Astrocyte (in vitro differentiated cells and primary cell): ENCODE measurements at regions not wholly inside any gene's neighbourhood (a gene's known extent, or its start where the extent isn't known, plus 50 kb on each side); places are given as distances from the start of the nearest gene placed in this dataset.

Experiments used
- DNase-seq: peaks from one replicate; pipeline ENCODE4 v3.0.0-alpha.2; 2010; ENCODE audit warnings: low read depth
- FAIRE-seq: peaks from 2 replicates; lab custom pipeline; 2011; peaks lifted over from hg19 to GRCh38; lab: Jason Lieb, UNC
- H2AFZ ChIP-seq: 2 replicates; pipeline ENCODE4 v1.6.0; 2012; ENCODE audit warnings: low read depth, low read length, inconsistent platforms
- H3K27ac ChIP-seq: 2 replicates; pipeline ENCODE4 v1.5.1; 2011; ENCODE audit warnings: low read depth, low read length, inconsistent platforms
- H3K27me3 ChIP-seq: 2 replicates; pipeline ENCODE4 v1.6.0; 2011; ENCODE audit warnings: low read length, inconsistent platforms; ENCODE audit not compliant: insufficient read depth
- H3K36me3 ChIP-seq: 2 replicates; pipeline ENCODE4 v1.5.1; 2011; ENCODE audit warnings: low read length, inconsistent platforms; ENCODE audit not compliant: insufficient read depth
- H3K4me1 ChIP-seq: 2 replicates; pipeline ENCODE4 v1.5.1; 2011; ENCODE audit warnings: low read length, inconsistent platforms; ENCODE audit not compliant: insufficient read depth
- H3K4me2 ChIP-seq: 2 replicates; pipeline ENCODE4 v1.6.0; 2012; ENCODE audit warnings: low read length, inconsistent platforms
- H3K4me3 ChIP-seq: 2 replicates; pipeline ENCODE4 v1.5.1; 2011; ENCODE audit warnings: low read depth, mild to moderate bottlenecking, low read length, inconsistent platforms; ENCODE audit not compliant: insufficient read depth
- H3K79me2 ChIP-seq: 2 replicates; pipeline ENCODE4 v1.6.0; 2012; ENCODE audit warnings: mild to moderate bottlenecking, low read length, inconsistent platforms; ENCODE audit not compliant: insufficient read depth
- H3K9ac ChIP-seq: 2 replicates; pipeline ENCODE4 v1.6.0; 2012; ENCODE audit warnings: mild to moderate bottlenecking, low read length, inconsistent platforms
- H3K9me3 ChIP-seq: 2 replicates; pipeline ENCODE4 v1.5.1; 2012; ENCODE audit warnings: low read depth, mild to moderate bottlenecking, low read length, inconsistent platforms; ENCODE audit not compliant: insufficient read depth
- H4K20me1 ChIP-seq: 2 replicates; pipeline ENCODE4 v1.6.0; 2012; ENCODE audit warnings: low read length, inconsistent platforms; ENCODE audit not compliant: insufficient read depth
- H3K27ac Mint-ChIP-seq: one replicate; pipeline ENCODE4 v1.8.0; 2021; ENCODE audit warnings: mild to moderate bottlenecking, mixed read lengths; ENCODE audit not compliant: unreplicated experiment
- H3K27me3 Mint-ChIP-seq: one replicate; pipeline ENCODE4 v1.8.0; 2021; ENCODE audit warnings: low read depth, mixed read lengths; ENCODE audit not compliant: unreplicated experiment
- H3K36me3 Mint-ChIP-seq: one replicate; pipeline ENCODE4 v1.8.0; 2021; ENCODE audit warnings: low read depth, mixed read lengths; ENCODE audit not compliant: unreplicated experiment
- H3K4me1 Mint-ChIP-seq: one replicate; pipeline ENCODE4 v1.8.0; 2021; ENCODE audit warnings: low read depth, mixed read lengths; ENCODE audit not compliant: unreplicated experiment
- H3K4me3 Mint-ChIP-seq: one replicate; pipeline ENCODE4 v1.8.0; 2021; ENCODE audit warnings: mild to moderate bottlenecking, moderate library complexity, mixed read lengths; ENCODE audit not compliant: unreplicated experiment
- H3K9me3 Mint-ChIP-seq: one replicate; pipeline ENCODE4 v1.8.0; 2021; ENCODE audit warnings: mild to moderate bottlenecking, mixed read lengths; ENCODE audit not compliant: unreplicated experiment
- EZH2 ChIP-seq: IDR thresholded peaks from 2 replicates; pipeline ENCODE4 v1.6.1; 2012; ENCODE audit warnings: mild to moderate bottlenecking, low read length, inconsistent platforms; ENCODE audit not compliant: insufficient read depth
- TF ChIP-seq, protein P1 (sequence below): IDR thresholded peaks from 2 replicates; pipeline ENCODE4 v1.5.1; 2011; ENCODE audit warnings: low read depth, mild to moderate bottlenecking, inconsistent platforms, low read length, moderate library complexity; ENCODE audit not compliant: insufficient read depth

DNA sequence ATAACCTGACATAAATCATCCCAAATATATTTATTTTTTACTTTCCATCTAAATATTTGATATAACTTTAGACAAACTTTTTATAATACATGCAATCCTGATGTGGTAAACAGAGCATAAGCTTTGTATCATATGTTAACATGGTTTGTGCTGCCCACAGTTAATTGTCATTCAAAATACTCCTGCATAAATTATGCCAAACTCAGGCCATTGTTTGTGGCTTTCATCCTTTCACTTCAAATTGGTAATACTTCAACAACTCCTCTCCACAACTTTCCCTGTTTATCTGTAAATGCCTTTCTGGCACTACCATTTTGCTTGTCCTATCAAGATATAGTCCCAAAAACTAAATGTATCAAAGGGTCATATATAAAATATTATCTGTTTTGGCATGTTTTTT lies 586.7 kb downstream of the HINT1 start:
- FAIRE-seq (no peak), DNase-seq (no peak)
- Histone ChIP-seq H3K4me1 (no peaks in the 10 kb centered on the region), H3K4me2 (no peak overlapping the region), H3K79me2 (no peaks in the 10 kb centered on the region), H4K20me1 (no peaks in the 10 kb centered on the region), H3K36me3 (no peaks in the 10 kb centered on the region), H3K27me3 (no peaks in the 10 kb centered on the region), H2AFZ (no peak overlapping the region), H3K9ac (no peak overlapping the region), H3K9me3 (no peaks in the 10 kb centered on the region), H3K4me3 (no peak overlapping the region), H3K27ac (no peak overlapping the region)
- Mint-ChIP-seq H3K27me3 (no peaks in the 10 kb centered on the region), H3K36me3 (no peaks in the 10 kb centered on the region), H3K9me3 (no peaks in the 10 kb centered on the region), H3K27ac (no peak overlapping the region), H3K4me1 (no peaks in the 10 kb centered on the region), H3K4me3 (no peak overlapping the region)
- TF ChIP-seq EZH2: no peak
- TF ChIP-seq, protein P1, sequence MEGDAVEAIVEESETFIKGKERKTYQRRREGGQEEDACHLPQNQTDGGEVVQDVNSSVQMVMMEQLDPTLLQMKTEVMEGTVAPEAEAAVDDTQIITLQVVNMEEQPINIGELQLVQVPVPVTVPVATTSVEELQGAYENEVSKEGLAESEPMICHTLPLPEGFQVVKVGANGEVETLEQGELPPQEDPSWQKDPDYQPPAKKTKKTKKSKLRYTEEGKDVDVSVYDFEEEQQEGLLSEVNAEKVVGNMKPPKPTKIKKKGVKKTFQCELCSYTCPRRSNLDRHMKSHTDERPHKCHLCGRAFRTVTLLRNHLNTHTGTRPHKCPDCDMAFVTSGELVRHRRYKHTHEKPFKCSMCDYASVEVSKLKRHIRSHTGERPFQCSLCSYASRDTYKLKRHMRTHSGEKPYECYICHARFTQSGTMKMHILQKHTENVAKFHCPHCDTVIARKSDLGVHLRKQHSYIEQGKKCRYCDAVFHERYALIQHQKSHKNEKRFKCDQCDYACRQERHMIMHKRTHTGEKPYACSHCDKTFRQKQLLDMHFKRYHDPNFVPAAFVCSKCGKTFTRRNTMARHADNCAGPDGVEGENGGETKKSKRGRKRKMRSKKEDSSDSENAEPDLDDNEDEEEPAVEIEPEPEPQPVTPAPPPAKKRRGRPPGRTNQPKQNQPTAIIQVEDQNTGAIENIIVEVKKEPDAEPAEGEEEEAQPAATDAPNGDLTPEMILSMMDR: no peak

DNA sequence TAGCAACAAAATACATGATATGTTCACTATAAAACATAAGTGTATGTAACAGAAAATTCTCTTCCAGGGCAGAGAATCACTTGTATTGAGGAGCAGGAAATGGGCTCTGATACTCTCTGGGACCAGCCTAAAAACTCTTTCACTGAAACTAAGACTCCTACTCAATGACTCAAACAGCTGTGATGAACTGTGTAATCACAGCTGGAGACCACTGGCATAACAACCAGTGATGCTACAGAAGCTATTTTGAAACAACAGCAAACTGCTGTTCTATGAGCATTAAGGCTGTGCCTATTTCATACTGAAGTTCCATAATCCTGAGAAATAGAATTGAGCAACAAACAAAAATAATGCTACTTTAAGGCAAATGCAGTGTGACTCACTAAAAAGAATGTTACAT lies 594.0 kb downstream of the HINT1 start:
- no peaks in the 10 kb centered on the region for H3K36me3 ChIP-seq
- H3K4me1 Mint-ChIP-seq: no peaks in the 10 kb centered on the region
- no peaks in the 10 kb centered on the region for H3K79me2 ChIP-seq
- no peaks in the 10 kb centered on the region for H4K20me1 ChIP-seq
- DNase-seq (no peak), FAIRE-seq (no peak)
- H3K27ac Mint-ChIP-seq: no peak overlapping the region
- H3K4me1 ChIP-seq: no peaks in the 10 kb centered on the region
- H2AFZ ChIP-seq: no peak overlapping the region
- H3K4me2 ChIP-seq: no peak overlapping the region
- no peak overlapping the region for H3K4me3 Mint-ChIP-seq
- no peak overlapping the region for H3K9ac ChIP-seq
- peaks cover under 1% of the 10 kb centered on the region for H3K9me3 Mint-ChIP-seq
- no peaks in the 10 kb centered on the region for H3K9me3 ChIP-seq
- H3K27me3 ChIP-seq: no peaks in the 10 kb centered on the region
- H3K4me3 ChIP-seq: no peak overlapping the region
- no peaks in the 10 kb centered on the region for H3K36me3 Mint-ChIP-seq
- H3K27ac ChIP-seq: no peak overlapping the region
- TF ChIP-seq EZH2: no peak
- TF ChIP-seq, protein P1: no peak
- no peaks in the 10 kb centered on the region for H3K27me3 Mint-ChIP-seq

DNA sequence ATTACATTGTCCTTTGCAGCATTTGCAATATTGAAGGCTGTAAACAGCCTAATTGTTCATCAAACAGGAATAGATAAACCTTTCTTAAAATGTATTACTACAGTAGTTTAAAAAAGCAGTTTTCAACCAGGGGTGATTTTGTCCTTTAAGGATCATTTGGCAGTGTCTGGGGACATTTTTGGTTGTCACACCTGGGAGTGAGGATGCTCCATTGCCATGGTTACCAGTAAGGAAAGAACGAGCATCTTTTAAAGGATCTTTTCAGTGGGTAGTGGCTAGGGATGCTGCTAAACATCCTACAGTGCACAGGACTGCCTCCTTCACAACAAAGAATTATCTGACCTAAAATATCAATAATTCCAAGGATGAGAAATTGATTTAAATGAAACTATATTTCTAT lies 596.3 kb downstream of the HINT1 start:
- no peak for FAIRE-seq
- H3K4me3 Mint-ChIP-seq: no peak overlapping the region
- H3K27me3 Mint-ChIP-seq: no peaks in the 10 kb centered on the region
- TF ChIP-seq EZH2: no peak
- TF ChIP-seq, protein P1: no peak
- no peaks in the 10 kb centered on the region for H3K36me3 Mint-ChIP-seq
- Histone ChIP-seq H3K4me2 (no peak overlapping the region), H3K9me3 (no peaks in the 10 kb centered on the region), H3K27ac (no peak overlapping the region), H3K36me3 (no peaks in the 10 kb centered on the region), H3K9ac (no peak overlapping the region), H3K4me3 (no peak overlapping the region), H3K4me1 (no peaks in the 10 kb centered on the region), H3K79me2 (no peaks in the 10 kb centered on the region), H2AFZ (no peak overlapping the region), H3K27me3 (no peaks in the 10 kb centered on the region), H4K20me1 (no peaks in the 10 kb centered on the region)
- no peak overlapping the region for H3K27ac Mint-ChIP-seq
- no peaks in the 10 kb centered on the region for H3K4me1 Mint-ChIP-seq
- peaks cover 5% of the 10 kb centered on the region for H3K9me3 Mint-ChIP-seq
- no peak for DNase-seq
